T-helper 2 cell treated with Interferon-gamma antibody and Interleukin-4, amounts not matched to agents 5 μg/mL and 100 μg/mL, for 36 hours (primary cell): ENCODE measurements at regions not wholly inside any gene's neighbourhood (a gene's known extent, or its start where the extent isn't known, plus 50 kb on each side); places are given as distances from the start of the nearest gene placed in this dataset.

ENCODE experiments used
- DNase-seq: peaks from one replicate; pipeline ENCODE4 v3.0.0; 2021; ENCODE audit warnings: low spot score
- H3K27ac Mint-ChIP-seq: one replicate; pipeline ENCODE4 v1.8.0; 2021; ENCODE audit warnings: mild to moderate bottlenecking, mixed read lengths
- H3K27me3 Mint-ChIP-seq: one replicate; pipeline ENCODE4 v1.8.0; 2021; ENCODE audit warnings: low read depth, mixed read lengths
- H3K36me3 Mint-ChIP-seq: one replicate; pipeline ENCODE4 v1.8.0; 2021; ENCODE audit warnings: low read depth, mixed read lengths
- H3K4me1 Mint-ChIP-seq: one replicate; pipeline ENCODE4 v1.8.0; 2021; ENCODE audit warnings: low read depth, mixed read lengths
- H3K4me3 Mint-ChIP-seq: one replicate; pipeline ENCODE4 v1.8.0; 2022; ENCODE audit warnings: mild to moderate bottlenecking, moderate library complexity, mixed read lengths
- H3K9me3 Mint-ChIP-seq: one replicate; pipeline ENCODE4 v1.8.0; 2021; ENCODE audit warnings: mixed read lengths

GRCh38 chr13:110826861-110827672 lies 87.8 kb downstream of the ANKRD10 start:
- H3K36me3 Mint-ChIP-seq, result no peaks in the 10 kb centered on the region
- H3K4me3 Mint-ChIP-seq, result no peak overlapping the region
- H3K27me3 Mint-ChIP-seq, result no peaks in the 10 kb centered on the region
- no peak for DNase-seq
- H3K4me1 Mint-ChIP-seq, result no peaks in the 10 kb centered on the region
- H3K27ac Mint-ChIP-seq, result no peak overlapping the region
- H3K9me3 Mint-ChIP-seq, result no peaks in the 10 kb centered on the region
